GOT3 (cell line): ENCODE measurements at regions not wholly inside any gene's neighbourhood (a gene's known extent, or its start where the extent isn't known, plus 50 kb on each side); places are given as distances from the start of the nearest gene placed in this dataset.
"Not testable (repeated sequence)": the region's sequence is repeated elsewhere in the genome, so short reads cannot be mapped to it uniquely, and the experiment has no call there.

Source experiments
- DNase-seq: peaks from one replicate; lab custom pipeline; 2025; ENCODE audit warnings: mixed read lengths; lab: John Stamatoyannopoulos, UW

GRCh38 chr3:170814822-170815221, 55.2 kb downstream of the RPL22L1 start:
- no peak for DNase-seq

GRCh38 chr3:170813266-170813665, 56.7 kb downstream of the RPL22L1 start:
- DNase-seq: no peak

GRCh38 chr3:170811928-170812591, 57.9 kb downstream of the RPL22L1 start:
- peak; percentile 40 for DNase-seq

- no peak for DNase-seq
Observed at GRCh38 chr3:170811515-170811914, 58.5 kb downstream of the RPL22L1 start.

GRCh38 chr3:170809975-170810357, 60.0 kb downstream of the RPL22L1 start:
- DNase-seq: no peak

GRCh38 chr3:170809007-170809974, 60.7 kb downstream of the RPL22L1 start:
- no peak for DNase-seq

- DNase-seq: no peak
Observed at GRCh38 chr3:170808041-170808440, 62.0 kb downstream of the RPL22L1 start.

GRCh38 chr3:170806676-170807075, 63.3 kb downstream of the RPL22L1 start:
- DNase-seq: no peak

GRCh38 chr3:170806141-170806540, 63.9 kb downstream of the RPL22L1 start:
- no peak for DNase-seq

GRCh38 chr3:170805296-170805695, 64.7 kb downstream of the RPL22L1 start:
- DNase-seq: not testable (repeated sequence)

GRCh38 chr3:170804634-170805033, 65.4 kb downstream of the RPL22L1 start:
- not testable (repeated sequence) for DNase-seq

- DNase-seq: no peak
Observed at GRCh38 chr3:170804078-170804477, 65.9 kb downstream of the RPL22L1 start.

GRCh38 chr3:170802164-170803151, 67.5 kb downstream of the RPL22L1 start:
- peak; percentile 66 for DNase-seq

- DNase-seq: no peak
Observed at GRCh38 chr3:170801597-170801996, 68.4 kb downstream of the RPL22L1 start.

GRCh38 chr3:170800275-170800674, 69.7 kb downstream of the RPL22L1 start:
- DNase-seq: not testable (repeated sequence)

- DNase-seq: no peak
Observed at GRCh38 chr3:170799009-170799408, 71.0 kb downstream of the RPL22L1 start.

- DNase-seq: no peak
Observed at GRCh38 chr3:170797685-170798084, 72.3 kb downstream of the RPL22L1 start.

- DNase-seq: no peak
Observed at GRCh38 chr3:170792471-170792870, 77.5 kb downstream of the RPL22L1 start.

- no peak for DNase-seq
Observed at GRCh38 chr3:170790647-170791046, 79.3 kb downstream of the RPL22L1 start.

GRCh38 chr3:170787464-170787863, 82.5 kb downstream of the RPL22L1 start:
- DNase-seq: no peak

GRCh38 chr3:170785454-170785853, 84.5 kb downstream of the RPL22L1 start:
- DNase-seq: no peak

- DNase-seq: no peak
Observed at GRCh38 chr3:170784406-170784805, 85.6 kb downstream of the RPL22L1 start.
